ENCODE measurements at regions not wholly inside any gene's neighbourhood (a gene's known extent, or its start where the extent isn't known, plus 50 kb on each side); places are given as distances from the start of the nearest gene placed in this dataset.

GRCh38 chr4:41478518-41478917 lies 59.4 kb upstream of the LIMCH1 start:
- no peak for TF ChIP-seq CTCF (IDR thresholded peaks at IDR 0.05; ENCODE audit: poor library complexity)
- TF ChIP-seq EZH2phosphoT487 (IDR thresholded peaks at IDR 0.05; ENCODE audit: low read depth, severe bottlenecking, unreplicated experiment): no peak
- TF ChIP-seq EZH2 (IDR thresholded peaks at IDR 0.05; ENCODE audit: borderline replicate concordance): no peak
